ENCODE measurements at regions not wholly inside any gene's neighbourhood (a gene's known extent, or its start where the extent isn't known, plus 50 kb on each side); places are given as distances from the start of the nearest gene placed in this dataset.

- TF ChIP-seq CTCF (IDR thresholded peaks at IDR 0.05) (no peak), POLR2A (IDR thresholded peaks at IDR 0.05) (no peak)
Measured at GRCh38 chr13:44887515-44887914, 101.8 kb downstream of the NUFIP1 start.

Measured in thyroid gland (tissue), 4 donors.